GM12878 (cell line): ENCODE measurements at regions not wholly inside any gene's neighbourhood (a gene's known extent, or its start where the extent isn't known, plus 50 kb on each side); places are given as distances from the start of the nearest gene placed in this dataset.

Experiments
- ATAC-seq: fragments of 200-7000 bp; cut with Tn5 transposase; 3 replicates; pipeline ENCODE4 v1.9.1; 2020; ENCODE audit warnings: mild to moderate bottlenecking, moderate library complexity
- BruUV-seq: library from RNA; stranded (reverse); fragments of 400-500 nt; replicated peaks from 2 replicates; lab custom pipeline; 2021; lab: Mats Ljungman, UMichigan
- CTCF ChIA-PET: fragments of 300-600 bp; sonication (Branson Sonifier 250); formaldehyde crosslinking; extraction: SDS; loops from one replicate; lab custom pipeline; 2021; ENCODE audit warnings: inconsistent platforms; lab: Yijun Ruan, JAX
- POLR2A ChIA-PET: fragments of 350-600 bp; formaldehyde crosslinking; extraction: SDS; loops from one replicate; lab custom pipeline; 2021; ENCODE audit warnings: inconsistent platforms; lab: Charles Lee
- RAD21 ChIA-PET: fragments of 300-600 bp; sonication (Branson Sonifier 250); formaldehyde crosslinking; loops from one replicate; lab custom pipeline; 2023; ENCODE audit warnings: antibody characterized with exemption; ENCODE audit not compliant: unreplicated experiment; lab: Charles Lee
- SMC1A ChIA-PET: fragments of 300-600 bp; sonication (Branson Sonifier 250); formaldehyde crosslinking; loops from one replicate; lab custom pipeline; 2023; ENCODE audit not compliant: unreplicated experiment, uncharacterized antibody; lab: Charles Lee
- DNase-seq: peaks from one replicate; pipeline ENCODE4 v3.0.0-alpha.2; 2011; ENCODE audit warnings: low read depth, low spot score
- FAIRE-seq: peaks from 3 replicates; lab custom pipeline; 2011; peaks lifted over from hg19 to GRCh38; lab: Jason Lieb, UNC
- H2AFZ ChIP-seq: 2 replicates; pipeline ENCODE4 v1.6.0; 2011; ENCODE audit warnings: low read depth, low read length, control low read depth; ENCODE audit not compliant: control insufficient read depth
- H3K27ac ChIP-seq: 2 replicates; pipeline ENCODE4 v1.5.1; 2011; ENCODE audit warnings: control low read depth; ENCODE audit not compliant: control insufficient read depth, insufficient read depth
- H3K27me3 ChIP-seq, 2 experiments: replicated peaks in 1 of 2; 2 replicates each; pipeline versions ENCODE4 v1.6.0 to v1.6.1; 2011; ENCODE audit warnings: low read length in 1 of 2; ENCODE audit not compliant: control insufficient read depth in 2 of 2, insufficient read depth in 2 of 2
- H3K36me3 ChIP-seq, 2 experiments: 2 replicates each; pipeline ENCODE4 v1.5.1; 2011; ENCODE audit warnings: low read length in 1 of 2; ENCODE audit not compliant: control insufficient read depth in 2 of 2, insufficient read depth in 2 of 2
- H3K4me1 ChIP-seq: 2 replicates; pipeline ENCODE4 v1.6.1; 2011; ENCODE audit warnings: mild to moderate bottlenecking, low read length, moderate library complexity, mixed read lengths; ENCODE audit not compliant: control insufficient read depth, insufficient read depth
- H3K4me2 ChIP-seq: 2 replicates; pipeline ENCODE4 v1.6.0; 2011; ENCODE audit warnings: control low read depth; ENCODE audit not compliant: control insufficient read depth, insufficient read depth
- H3K4me3 ChIP-seq: fragments of 200-600 bp; sonication (generic); 2 replicates; pipeline ENCODE4 v1.5.1; 2016
- H3K79me2 ChIP-seq: 2 replicates; pipeline ENCODE4 v1.6.0; 2011; ENCODE audit warnings: low read length; ENCODE audit not compliant: control insufficient read depth, insufficient read depth
- H3K9ac ChIP-seq: 2 replicates; pipeline ENCODE4 v1.8.0; 2011; ENCODE audit warnings: low read length, control low read depth, mixed read lengths; ENCODE audit not compliant: control insufficient read depth, insufficient read depth
- H3K9me3 ChIP-seq: replicated peaks from 3 replicates; pipeline ENCODE4 v1.5.1; 2011; ENCODE audit warnings: mild to moderate bottlenecking, low read length; ENCODE audit not compliant: control insufficient read depth, insufficient read depth
- H4K20me1 ChIP-seq: 2 replicates; pipeline ENCODE4 v1.6.0; 2011; ENCODE audit not compliant: control insufficient read depth, insufficient read depth
- CEBPB ChIP-seq, 2 experiments: fragments of 150-350 bp in 1 of 2; IDR thresholded peaks; 2 replicates each; pipeline ENCODE4 v1.6.1; 2012 to 2014; ENCODE audit warnings: low read depth in 2 of 2, low read length in 2 of 2, borderline replicate concordance in 1 of 2, inconsistent platforms in 1 of 2
- JUNB ChIP-seq: IDR thresholded peaks from 2 replicates; pipeline ENCODE4 v1.6.1; 2016; ENCODE audit warnings: antibody characterized with exemption, mild to moderate bottlenecking
- KLF5 ChIP-seq: fragments of 450-650 bp; IDR thresholded peaks from 2 replicates; pipeline ENCODE4 v1.6.1; 2014; ENCODE audit warnings: mild to moderate bottlenecking; ENCODE audit not compliant: partially characterized antibody
- MAX ChIP-seq: IDR thresholded peaks from 2 replicates; pipeline ENCODE4 v1.6.1; 2012; ENCODE audit warnings: low read depth, low read length, improper control_type of control experiment
- RUNX3 ChIP-seq: IDR thresholded peaks from 2 replicates; pipeline ENCODE4 v1.6.1; 2012; ENCODE audit warnings: low read length, inconsistent platforms
- SMAD1 ChIP-seq: fragments of 450-650 bp; IDR thresholded peaks from 2 replicates; pipeline ENCODE4 v1.6.1; 2018; ENCODE audit warnings: mild to moderate bottlenecking, low read depth; ENCODE audit not compliant: partially characterized antibody
- SMARCA5 ChIP-seq: fragments of 450-650 bp; IDR thresholded peaks from 2 replicates; pipeline ENCODE4 v1.6.1; 2017; ENCODE audit warnings: mild to moderate bottlenecking
- SPI1 ChIP-seq: IDR thresholded peaks from 2 replicates; pipeline ENCODE4 v1.6.1; 2011; ENCODE audit warnings: low read depth, mild to moderate bottlenecking, low read length, moderate library complexity, borderline replicate concordance; ENCODE audit not compliant: insufficient read depth
- ZBED1 ChIP-seq: IDR thresholded peaks from 2 replicates; pipeline ENCODE4 v1.6.1; 2016; ENCODE audit warnings: borderline replicate concordance
- ZBTB11 ChIP-seq: fragments of 450-650 bp; formaldehyde crosslinking; IDR thresholded peaks from 2 replicates; pipeline ENCODE4 v1.5.0; 2022; ENCODE audit warnings: mild to moderate bottlenecking, missing genetic modification characterization
- ZBTB4 ChIP-seq: fragments of 450-650 bp; formaldehyde crosslinking; IDR thresholded peaks from 2 replicates; pipeline ENCODE4 v1.4.0; 2022; ENCODE audit warnings: mild to moderate bottlenecking, moderate library complexity
- ZNF207 ChIP-seq: fragments of 450-650 bp; IDR thresholded peaks from 2 replicates; pipeline ENCODE4 v1.6.1; 2014; ENCODE audit warnings: antibody characterized with exemption, mild to moderate bottlenecking, borderline replicate concordance
- ZSCAN29 ChIP-seq: fragments of 450-650 bp; IDR thresholded peaks from 2 replicates; pipeline ENCODE4 v1.6.1; 2017; ENCODE audit warnings: mild to moderate bottlenecking, moderate library complexity
- WGBS: methylation state at CpG from one replicate; pipeline ENCODE4 v1.1.6; 2016; ENCODE audit warnings: low lambda C conversion rate; ENCODE audit not compliant: insufficient replicate concordance, insufficient coverage; ENCODE audit errors: missing lambda C conversion rate; 5-methylcytosine and 5-hydroxymethylcytosine counted together
- in situ Hi-C: fragments of 300-500 bp; cut with MboI; formaldehyde crosslinking; loops from 9 replicates; pipeline ENCODE4 v1.14.3; 2018; ENCODE audit warnings: mixed read lengths
- intact Hi-C: fragments of 100-400 bp; cut with micrococcal nuclease; formaldehyde crosslinking; loops from one replicate; pipeline ENCODE4 v1.14.2; 2022; ENCODE audit not compliant: unreplicated experiment

- no peaks in the 10 kb centered on the region for H3K9me3 ChIP-seq
- H3K4me3 ChIP-seq, result no peak overlapping the region
- DNase-seq, result no peak
- no peaks in the 10 kb centered on the region for H3K79me2 ChIP-seq
- H3K27me3 ChIP-seq, result no peaks in the 10 kb centered on the region
- no peak overlapping the region for H2AFZ ChIP-seq
- H3K4me2 ChIP-seq, result no peak overlapping the region
- no peak overlapping the region for H3K9ac ChIP-seq
- SMC1A ChIA-PET, result interaction anchor here (1.2 kb wide), 1 partner anchor 134 kb away, joined by 3 read pairs; no protein-coding TSS in a partner anchor
- no peak for ATAC-seq
- in situ Hi-C loops (no loop called here), intact Hi-C loops (no loop called here)
- POLR2A ChIA-PET, result no interaction called here
- H3K27ac ChIP-seq, result no peak overlapping the region
- RAD21 ChIA-PET, result no interaction called here
- CTCF ChIA-PET, result interaction anchor here (1.1 kb wide), 1 partner anchor 133 kb away, joined by 3 read pairs; no protein-coding TSS in a partner anchor
- H3K4me1 ChIP-seq, result no peaks in the 10 kb centered on the region
- 54% methylated on average over 1 of the region's 1 CpG for WGBS
- no peak for FAIRE-seq
- BruUV-seq, result no TSS peak
- no peaks in the 10 kb centered on the region for H4K20me1 ChIP-seq
- H3K36me3 ChIP-seq, result no peaks in the 10 kb centered on the region
- TF ChIP-seq MAX (no peak), ZBED1 (no peak), ZBTB4 (CRISPR knock-in tag) (no peak), RUNX3 (no peak), CEBPB (IDR thresholded peaks at IDR 0.05; ENCODE audit: borderline replicate concordance in 1 of 2, low read depth in 2 of 2, low read length in 2 of 2) (no peak), ZSCAN29 (no peak), ZNF207 (no peak), SMAD1 (no peak), KLF5 (no peak), JUNB (no peak), SPI1 (no peak), SMARCA5 (no peak), ZBTB11 (no peak)
These were observed 135.9 kb downstream of the RNASET2 start for GRCh38 chr6:166820483-166820882.
